CD4-positive, alpha-beta T cell treated with Interleukin-12 subunit alpha and Interleukin-12 subunit beta, for 1 hour (primary cell): ENCODE measurements at regions not wholly inside any gene's neighbourhood (a gene's known extent, or its start where the extent isn't known, plus 50 kb on each side); places are given as distances from the start of the nearest gene placed in this dataset.
"Not testable (repeated sequence)": the region's sequence is repeated elsewhere in the genome, so short reads cannot be mapped to it uniquely, and the experiment has no call there.

Experiments
- DNase-seq: peaks from one replicate; pipeline ENCODE4 v3.0.0-alpha.2; 2020

DNA sequence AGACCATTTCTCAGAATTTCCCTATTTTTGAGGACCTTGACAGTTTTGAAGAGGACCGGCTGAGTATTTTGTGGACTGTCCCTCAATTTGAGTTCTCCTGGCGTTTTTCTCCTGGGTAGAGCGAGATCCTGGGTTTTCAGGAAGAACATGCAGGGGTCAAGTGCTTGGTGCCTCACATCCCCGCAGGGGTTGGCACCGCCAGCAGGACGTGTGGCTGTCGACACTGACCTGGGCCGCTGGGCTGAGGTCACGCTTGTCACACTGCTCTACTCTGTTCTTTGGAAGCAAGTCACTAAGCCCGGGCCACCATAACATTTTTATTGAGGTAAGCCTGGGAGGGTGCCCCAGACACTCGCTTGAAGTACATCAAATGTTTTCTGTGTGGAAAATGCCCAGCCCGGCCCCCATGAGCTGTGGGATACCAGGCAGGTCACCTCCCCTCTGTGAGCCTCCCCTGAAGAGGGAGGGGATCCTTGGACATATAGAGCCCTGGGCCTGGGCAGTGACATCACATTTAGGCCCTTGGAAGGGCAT, 112.0 kb downstream of the NPIPB11 start:
- DNase-seq: not testable (repeated sequence)

DNA sequence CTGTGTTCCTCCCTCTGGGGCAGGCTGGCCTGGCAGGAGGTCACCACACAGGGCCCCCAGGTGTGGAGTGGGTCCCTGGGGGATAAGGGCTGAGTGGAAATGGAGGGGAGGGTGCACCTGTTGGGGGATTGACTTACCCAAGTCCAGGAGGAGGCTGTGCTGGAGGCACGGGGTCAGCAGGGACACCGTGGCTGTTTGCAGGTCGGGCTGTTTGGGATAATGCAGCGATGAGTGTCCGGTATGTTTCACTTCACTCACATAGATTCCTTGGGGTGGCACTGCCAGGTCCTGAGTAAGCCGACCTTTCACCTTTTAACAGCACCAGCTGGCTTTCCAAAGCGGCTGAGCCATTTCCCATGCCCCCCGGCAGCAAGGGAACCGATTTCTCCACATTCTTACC, 113.0 kb downstream of the NPIPB11 start:
- not testable (repeated sequence) for DNase-seq

DNA sequence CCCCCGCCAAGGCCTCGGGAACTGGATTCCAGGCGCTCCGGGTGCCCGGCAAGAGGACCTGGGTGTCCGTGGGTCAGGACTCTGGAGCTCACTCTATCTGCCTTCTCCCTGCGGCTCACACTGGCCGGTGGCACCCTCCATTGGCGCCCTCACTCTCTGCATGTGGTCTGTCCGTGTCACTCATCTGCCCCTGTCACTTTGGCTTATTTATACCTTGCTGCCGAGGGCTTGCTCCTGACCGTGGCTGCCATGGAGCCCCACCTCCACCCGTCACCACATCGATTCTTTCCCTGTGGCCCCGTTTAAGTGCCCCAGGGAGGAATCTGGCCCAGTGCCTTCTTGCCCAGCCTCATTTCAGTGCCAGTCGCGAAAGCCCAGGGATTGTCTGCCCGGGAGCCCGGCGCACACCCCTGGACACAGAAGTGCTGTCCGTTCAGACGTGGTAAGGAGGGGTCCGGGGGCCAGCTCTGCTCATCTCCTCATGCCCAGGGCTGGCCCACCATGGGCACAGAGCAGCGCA, 113.5 kb downstream of the NPIPB11 start:
- DNase-seq: not testable (repeated sequence)

DNA sequence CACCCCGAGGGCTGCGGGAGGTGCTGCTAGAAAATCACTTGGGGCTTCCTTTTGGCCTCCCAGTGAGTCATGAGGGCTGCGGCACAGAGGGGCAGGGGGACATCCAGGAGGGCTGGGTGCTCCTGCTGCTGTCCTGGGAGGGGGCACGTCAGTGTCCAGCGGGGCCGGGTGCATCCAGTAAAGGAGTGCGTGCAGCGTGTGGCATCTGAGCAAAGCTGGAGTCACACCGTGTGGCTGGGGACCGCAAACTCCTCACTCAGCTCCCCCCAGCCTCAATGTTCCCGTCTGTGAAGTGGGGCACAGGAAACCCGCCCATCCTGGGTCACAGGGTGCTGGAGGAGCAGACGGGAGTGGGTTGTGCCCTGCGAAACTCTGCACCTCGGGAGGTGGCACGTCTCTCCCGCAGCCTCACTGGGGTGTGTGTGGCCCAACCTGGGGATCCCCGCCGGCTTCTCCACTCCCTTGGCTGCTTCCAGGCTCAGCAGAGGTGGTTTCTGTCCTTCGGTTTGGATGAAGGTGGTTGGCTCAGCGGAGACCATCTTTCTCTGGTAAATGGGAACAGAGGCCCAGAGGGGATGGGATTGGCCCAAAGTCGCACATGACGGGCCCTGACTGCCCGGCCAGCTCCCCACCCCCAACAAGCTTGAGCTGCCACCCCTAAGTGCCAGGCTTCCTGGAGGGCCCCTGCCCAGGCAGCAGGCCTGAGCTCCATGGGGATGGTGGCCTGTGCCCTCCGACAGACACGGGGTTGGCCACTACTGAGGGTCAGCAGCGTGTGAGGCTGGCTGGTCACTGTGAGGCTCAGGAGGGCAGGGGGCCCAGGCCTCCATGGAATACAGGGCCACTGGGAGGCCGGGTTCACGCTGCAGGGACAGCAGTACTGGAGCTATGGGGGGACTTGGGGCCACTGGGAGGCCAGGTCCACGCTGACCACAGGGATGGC, 114.9 kb downstream of the NPIPB11 start:
- DNase-seq: peak; percentile 23

DNA sequence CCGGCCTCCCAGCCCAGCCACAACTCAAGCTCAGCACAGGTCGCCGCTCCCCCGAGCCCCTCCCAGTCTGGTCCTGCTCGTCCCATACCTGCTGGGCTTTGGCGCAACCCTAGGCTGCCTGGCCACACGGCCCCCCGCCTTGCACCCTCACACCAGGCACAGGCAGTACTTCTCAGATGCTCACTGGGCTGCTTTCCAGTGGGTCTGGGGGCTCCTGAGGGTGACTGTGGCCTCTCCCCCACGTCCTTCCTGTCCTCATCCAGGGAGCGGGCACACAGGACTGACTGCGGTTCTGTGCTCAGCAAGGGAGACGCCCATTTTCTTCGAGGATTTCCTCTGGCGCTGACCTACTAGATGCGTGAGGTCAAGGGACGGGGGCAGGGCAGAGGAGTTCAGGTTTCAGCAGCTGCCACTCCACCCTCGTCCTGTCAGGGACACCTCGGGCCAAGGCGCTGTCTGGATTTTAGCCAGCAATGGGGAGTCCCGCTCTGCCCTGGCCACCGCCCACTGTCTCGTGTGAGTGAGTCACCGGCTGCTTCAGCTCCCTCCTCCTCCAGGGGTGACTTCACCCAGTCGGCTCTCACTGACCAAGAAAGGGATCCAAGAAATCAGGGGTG, 115.8 kb downstream of the NPIPB11 start:
- DNase-seq: peak; percentile 63

DNA sequence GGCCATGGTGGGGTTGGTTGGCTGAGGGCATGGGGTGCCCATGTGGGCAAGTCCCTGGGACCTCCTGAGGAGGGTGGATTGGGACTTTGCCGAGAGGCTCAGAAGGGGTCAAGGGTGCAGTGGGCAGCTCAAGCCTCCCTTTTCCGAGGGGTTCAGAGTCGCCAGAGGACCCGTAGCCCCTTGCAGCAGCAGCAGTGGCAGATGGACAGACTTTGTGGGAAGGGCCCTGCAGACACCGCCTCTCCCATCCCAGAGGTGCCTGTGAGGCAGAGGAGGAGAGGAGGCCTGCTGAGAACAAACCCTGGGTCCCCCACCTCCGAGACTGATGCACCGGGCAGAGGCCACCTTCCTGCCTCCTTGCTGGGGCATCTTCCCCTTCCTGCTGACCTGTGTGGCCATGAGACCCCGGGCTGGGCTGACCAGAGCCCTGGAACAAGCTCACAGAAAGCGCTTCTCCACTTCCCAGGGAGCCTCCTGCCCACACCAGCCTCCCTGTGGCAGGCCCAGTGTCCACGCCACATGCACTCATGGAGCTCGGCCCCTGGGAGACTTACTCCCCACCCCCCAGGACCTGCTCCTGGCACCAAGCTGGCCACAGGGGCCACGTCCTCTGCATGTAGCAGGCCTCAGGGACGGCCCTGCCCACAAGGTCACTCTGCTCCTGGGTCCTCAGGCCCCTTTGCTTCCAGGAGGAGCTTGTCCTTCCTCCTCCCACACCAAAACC, 116.8 kb downstream of the NPIPB11 start:
- DNase-seq: not testable (repeated sequence)

DNA sequence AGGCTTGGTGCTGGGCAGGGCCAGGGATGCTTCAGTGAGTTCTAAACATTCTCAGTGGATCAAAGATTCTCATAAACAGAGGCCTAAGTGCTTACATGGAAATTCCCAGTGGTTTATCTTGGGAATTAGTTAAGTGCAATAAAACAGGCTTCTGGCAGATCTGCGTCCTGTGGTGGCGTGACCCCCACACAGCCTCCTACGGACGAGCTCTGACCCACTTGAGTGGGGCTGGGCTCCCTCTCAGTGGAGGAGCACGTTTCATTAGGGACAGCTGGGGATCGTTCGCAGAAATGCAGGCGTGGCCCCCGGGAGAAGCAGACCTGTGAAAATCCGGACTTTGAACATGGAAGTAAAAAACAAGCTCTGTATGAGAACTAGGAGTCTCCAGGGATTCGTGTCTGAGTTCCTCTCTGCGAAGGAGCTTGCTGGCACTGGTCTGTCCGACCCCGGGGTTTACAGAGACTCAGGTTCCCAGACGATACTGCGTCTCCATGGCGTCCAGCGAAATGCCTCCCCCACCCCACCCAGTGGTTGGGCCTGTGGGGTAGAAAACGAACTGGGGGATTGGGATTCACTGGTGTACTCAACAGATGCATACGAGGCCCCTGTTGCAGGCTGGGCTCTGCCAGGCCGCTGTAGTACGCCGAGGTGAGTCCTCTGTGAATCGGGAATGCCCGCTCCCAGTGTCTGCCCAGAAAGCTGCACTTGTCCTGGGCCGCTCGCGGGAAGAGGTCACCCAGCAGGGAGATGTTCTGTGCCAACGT, 117.6 kb downstream of the NPIPB11 start:
- DNase-seq: not testable (repeated sequence)

DNA sequence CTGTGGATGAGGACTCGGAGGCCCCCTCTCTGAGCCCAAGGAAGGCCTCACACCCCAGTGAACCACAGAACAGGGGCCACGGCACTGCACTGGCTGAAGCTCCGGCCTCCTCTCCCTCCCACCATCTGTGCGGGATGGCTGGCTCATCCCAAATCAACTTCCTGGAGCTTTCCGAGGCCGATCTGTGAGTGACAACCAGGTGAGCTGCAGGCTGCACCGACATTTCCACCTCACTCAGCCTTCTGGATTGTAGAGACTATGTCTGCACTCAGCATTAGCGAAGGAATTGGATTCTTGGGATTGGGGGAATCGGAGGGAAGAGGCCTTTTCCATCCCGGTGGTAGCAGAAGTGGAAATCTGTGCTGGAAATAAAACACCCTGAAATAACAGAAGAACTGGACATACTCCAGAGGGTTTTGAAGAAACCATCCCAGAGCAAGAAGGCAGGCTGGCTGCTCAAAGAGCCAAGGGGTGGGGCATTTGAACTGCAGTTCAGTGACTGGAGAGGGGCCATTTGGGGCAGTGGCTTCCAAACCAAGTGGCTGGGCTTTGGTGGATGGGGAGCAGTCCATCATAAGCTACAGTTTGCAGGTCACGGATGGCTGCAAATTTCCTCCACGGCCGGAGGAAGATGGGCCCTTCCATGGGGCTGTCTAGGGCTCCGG, 118.5 kb downstream of the NPIPB11 start:
- DNase-seq: not testable (repeated sequence)

DNA sequence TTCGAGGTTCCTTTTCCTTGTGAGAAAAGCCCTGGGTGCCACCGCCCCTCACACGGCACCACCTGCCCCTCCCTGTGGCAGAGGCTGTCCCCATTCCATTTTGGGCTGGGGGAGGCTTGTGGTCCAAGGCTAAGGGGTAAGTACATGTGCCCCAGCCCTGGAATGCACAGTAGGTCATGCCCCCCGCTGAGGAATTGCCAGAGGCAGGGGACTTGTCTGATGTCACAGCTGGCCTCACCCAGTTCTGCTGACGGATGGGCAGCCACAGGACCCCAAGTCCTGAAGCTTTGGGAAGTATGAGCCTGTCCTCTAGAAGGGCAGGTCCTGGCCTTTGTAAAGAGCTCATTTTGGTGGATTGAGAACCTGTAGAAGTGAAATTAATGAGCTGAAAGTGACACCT, 119.3 kb downstream of the NPIPB11 start:
- not testable (repeated sequence) for DNase-seq

DNA sequence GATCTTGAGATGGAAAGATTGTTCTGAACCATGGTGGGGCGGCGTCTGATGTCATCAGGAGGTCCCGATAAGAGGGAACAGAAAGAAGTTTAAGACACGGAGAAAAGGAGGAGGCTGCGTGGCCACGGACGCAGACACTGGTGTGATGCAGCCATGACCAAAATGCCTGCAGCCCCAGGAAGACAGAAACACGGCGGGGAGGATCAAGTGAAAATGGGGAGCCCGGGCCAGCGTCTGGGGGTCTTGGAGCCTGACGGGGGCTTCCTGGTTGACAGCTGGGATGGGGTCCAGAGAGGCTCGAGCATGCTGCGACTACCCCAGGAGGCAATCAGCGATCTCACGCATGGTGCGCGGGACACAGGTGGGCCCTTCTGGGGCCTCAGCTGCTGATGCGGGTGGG, 119.7 kb downstream of the NPIPB11 start:
- DNase-seq: not testable (repeated sequence)

DNA sequence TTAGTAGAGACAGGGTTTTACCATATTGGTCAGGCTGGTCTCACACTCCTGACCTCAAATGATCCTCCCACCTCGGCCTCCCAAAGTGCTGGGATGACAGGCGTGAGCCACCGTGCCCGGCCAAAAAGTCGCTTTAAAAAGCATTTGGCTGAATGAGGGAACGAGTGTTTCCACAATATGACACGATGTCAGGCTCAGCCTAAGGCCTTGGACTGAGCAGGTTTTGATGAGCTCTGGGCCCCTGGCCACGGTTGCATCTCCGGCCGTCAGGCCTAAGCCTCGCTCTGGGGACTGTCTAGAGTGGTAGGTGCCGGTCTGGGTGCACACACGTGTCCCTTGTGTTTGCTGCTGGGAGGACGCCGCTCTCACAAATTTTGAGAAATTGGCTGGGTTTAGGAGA, 120.3 kb downstream of the NPIPB11 start:
- DNase-seq: not testable (repeated sequence)

DNA sequence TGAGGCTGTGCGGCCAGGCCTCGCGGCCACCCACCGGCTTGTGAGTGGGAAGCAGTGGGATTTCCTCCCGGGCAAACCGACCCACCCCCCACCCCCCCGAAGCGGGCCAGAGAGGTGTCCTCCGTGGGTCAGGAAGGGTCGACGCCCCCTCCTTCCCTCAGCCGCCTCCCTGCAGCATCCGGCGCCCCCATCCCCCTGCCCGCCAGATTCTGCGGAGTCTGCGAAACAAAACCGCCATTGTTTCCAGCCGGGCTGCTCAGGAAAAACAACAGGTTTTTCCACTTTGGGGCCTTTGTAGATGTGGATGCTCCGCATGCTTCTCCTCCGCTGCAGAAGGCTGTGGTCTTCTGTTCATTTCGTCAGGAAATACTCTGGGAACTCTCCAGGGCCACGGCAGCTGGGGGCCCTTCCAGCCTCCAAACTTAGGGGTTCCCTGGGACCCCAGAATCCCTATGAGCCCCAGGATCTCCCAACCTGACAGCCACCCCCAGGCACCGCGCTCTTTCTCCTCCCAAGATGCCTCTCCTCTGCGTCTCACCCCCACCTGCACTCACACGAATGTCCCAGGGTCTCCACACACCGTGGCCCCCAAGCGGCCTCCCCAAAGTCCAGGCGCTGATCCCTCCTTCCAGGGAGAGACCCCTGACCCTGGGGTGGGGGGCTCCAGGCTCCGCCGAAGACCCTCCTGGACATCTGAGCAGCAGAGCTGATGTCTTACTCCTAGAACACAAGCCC, 121.2 kb downstream of the NPIPB11 start:
- not testable (repeated sequence) for DNase-seq

DNA sequence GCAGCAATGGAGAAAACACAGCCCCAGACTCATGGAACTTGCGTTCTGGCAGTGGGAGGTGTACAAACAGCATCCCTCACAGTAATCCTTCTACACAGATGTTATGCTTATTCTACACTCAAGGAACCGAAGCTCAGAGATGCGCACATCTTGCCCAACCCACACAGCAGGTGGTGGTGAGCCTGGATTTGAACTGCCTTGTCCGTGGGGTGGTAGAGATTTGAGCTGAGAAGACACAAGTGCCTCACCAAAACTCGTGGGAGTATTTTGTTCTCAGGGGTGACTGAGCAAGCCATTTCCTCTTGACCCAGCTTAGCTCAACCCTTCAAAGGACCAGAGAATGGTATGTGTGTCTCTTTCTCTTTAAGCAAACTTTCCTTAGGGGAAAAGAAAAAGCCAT, 121.8 kb downstream of the NPIPB11 start:
- not testable (repeated sequence) for DNase-seq

DNA sequence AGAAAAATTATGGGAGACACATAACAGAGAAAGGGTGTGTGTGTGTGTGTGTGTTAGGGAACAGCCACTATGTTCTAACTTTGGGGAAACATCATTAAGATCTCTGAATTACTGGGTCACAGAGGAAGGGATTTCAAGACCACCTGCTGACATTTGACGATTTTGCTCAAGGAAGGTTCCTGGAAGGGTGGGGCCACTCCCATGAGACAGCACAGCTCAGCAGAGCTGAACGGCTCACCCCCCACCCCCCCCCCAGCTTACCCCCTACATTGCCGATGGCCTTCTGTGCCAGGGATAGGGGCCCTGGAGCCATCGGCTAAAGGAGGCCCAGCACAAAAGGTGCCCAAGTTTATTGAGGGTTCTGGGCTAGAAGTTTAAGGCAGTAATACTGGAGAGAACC, 122.4 kb downstream of the NPIPB11 start:
- DNase-seq: not testable (repeated sequence)

DNA sequence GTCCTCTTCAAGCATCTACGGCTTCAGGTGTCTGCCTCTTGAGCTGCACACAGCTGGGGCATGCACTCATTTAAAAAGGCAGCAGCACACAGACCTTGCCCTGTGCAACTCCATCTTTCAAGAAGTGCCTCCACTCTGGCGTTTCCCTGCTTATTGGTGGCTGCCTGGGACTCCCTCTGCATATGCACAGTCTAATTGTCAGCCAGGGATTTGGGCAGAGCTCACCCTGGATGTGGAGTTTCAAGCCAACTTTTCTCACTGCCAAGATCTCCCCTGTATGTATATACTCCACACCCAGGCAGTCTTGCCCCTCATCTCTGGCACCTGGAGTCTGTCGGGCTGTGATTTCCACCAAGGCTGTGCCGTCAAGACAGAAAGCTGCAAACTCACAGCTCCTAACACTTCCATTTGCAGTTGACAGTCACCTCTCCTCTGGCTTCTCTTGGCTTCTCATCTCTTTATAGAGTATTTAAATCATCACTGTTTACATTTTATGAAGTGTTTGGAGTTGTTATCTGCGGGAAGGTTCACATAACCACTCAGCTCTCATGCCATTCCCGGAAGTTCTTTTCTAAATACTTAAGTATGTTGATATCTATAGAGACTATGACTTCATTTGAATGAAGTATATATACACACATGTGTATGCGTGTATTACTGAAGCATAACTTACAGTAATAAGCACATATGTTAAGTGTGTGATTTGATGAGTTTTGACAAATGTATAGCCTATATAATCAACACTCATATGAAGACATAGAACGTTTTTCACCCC, 128.2 kb downstream of the NPIPB11 start:
- not testable (repeated sequence) for DNase-seq

DNA sequence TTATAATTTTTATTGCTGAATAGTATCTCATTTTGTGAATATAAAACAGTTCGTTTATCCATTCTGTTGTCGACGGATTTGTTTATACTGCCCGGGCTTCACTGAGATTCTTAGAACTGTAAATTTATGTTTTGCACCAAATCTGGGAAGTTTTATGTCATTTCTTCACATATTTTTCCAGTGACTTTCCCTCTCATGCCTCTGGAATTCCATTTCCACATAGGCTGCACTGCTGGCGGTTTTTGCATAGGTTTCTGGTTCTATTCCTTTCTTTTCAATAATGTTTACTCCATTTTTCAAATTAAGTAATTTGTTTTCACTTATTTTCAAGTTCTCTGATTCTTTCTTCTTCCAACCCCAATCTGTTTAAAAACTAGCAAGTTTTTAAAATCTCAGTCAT, 130.1 kb downstream of the NPIPB11 start:
- DNase-seq: not testable (repeated sequence)

DNA sequence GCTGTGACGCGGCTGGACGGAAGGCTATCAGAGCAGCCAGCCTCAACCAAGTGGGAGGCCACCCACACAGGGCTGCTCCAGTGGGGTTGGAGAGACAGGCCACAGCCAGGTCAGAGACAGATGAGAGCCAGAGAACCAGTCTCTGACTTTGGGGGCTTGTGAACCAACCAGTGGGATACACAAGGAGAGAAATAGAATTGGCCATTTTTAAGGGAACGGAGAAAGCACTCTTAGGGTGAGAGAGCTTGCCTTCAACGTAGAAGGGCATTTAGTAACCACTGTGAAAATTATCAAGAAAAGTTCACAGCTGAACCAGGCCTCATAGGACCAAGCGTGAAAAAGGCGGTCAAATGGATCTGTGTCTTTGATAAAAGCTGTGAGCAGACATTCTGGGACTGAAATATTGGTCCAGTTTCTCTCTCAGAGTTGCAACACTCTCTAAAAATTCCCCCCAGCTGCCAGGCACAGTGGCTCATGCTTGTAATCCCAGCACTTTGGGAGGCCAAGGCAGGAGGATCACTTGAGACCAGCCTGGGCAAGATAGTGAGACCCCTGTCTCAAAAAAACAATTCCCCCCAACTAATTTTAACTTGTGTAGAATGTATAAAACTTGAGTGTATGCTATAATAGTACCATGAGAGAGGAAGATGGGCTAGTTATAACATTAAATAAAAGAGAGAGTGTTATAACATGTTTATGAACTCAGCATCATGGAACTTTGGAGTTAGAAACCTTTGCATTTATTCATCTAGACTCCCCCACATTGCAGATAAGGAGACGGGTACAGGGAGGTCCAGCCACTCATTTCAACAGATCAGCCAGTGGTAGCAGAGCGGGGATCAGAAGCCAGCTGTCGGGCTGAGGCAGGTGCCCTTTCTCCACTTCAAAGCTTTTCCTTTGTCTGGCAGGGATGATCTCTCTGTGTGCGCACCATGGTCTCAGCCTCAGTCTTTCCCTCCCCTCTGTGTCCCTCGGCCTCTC, 132.2 kb downstream of the NPIPB11 start:
- not testable (repeated sequence) for DNase-seq

DNA sequence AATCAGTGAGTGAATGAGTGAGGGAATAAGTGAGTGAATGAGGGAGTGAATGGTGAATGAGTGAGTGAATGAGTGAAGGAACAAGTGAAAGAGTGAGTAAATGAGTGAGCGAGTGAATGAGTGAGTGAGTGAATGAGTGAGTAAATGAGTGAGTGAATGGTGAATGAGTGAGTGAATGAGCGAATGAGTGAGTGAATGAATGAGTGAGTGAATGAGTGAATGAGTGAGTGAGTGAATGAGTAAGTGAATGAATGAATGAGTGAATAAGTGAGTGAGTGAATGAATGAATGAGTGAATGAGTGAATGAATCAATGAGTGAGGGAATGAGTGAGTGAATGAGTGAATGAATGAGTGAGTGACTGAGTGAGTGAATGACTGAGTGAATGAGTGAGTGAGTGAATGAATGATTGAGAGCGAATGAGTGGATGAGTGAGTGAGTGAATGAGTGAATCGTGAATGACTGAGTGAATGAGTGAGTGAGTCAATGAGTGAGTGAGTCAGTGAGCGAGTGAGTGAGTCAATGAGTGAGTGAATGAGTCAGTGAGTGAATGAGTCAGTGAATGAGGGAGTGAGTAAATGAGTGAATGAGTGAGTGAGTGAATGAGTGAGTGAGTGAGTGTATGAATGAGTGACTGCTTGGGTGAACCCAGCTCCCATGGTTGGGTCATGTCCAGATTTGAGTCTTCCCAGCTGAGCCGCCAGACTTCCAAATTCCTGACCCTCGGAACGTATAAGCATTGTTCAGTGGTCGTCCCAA, 133.0 kb downstream of the NPIPB11 start:
- DNase-seq: not testable (repeated sequence)
